ENCODE measurements at regions not wholly inside any gene's neighbourhood (a gene's known extent, or its start where the extent isn't known, plus 50 kb on each side); places are given as distances from the start of the nearest gene placed in this dataset.
"Not testable (repeated sequence)": the region's sequence is repeated elsewhere in the genome, so short reads cannot be mapped to it uniquely, and the experiment has no call there.

- not testable (repeated sequence) for TF ChIP-seq MAX (IDR thresholded peaks at IDR 0.05); POLR2A (IDR thresholded peaks at IDR 0.05; ENCODE audit: insufficient read depth in 1 of 2, low read depth in 2 of 2, low read length in 2 of 2); YY1 (IDR thresholded peaks at IDR 0.05; ENCODE audit: insufficient read depth, insufficient replicate concordance, low read depth, low read length); FOSL2 (CRISPR knock-in tag; IDR thresholded peaks at IDR 0.05); MYC (CRISPR knock-in tag; IDR thresholded peaks at IDR 0.05; ENCODE audit: borderline replicate concordance); MTF2 (CRISPR knock-in tag; IDR thresholded peaks at IDR 0.05; ENCODE audit: borderline replicate concordance); ZSCAN22 (CRISPR knock-in tag; IDR thresholded peaks at IDR 0.05)
- TF ChIP-seq, protein P1, sequence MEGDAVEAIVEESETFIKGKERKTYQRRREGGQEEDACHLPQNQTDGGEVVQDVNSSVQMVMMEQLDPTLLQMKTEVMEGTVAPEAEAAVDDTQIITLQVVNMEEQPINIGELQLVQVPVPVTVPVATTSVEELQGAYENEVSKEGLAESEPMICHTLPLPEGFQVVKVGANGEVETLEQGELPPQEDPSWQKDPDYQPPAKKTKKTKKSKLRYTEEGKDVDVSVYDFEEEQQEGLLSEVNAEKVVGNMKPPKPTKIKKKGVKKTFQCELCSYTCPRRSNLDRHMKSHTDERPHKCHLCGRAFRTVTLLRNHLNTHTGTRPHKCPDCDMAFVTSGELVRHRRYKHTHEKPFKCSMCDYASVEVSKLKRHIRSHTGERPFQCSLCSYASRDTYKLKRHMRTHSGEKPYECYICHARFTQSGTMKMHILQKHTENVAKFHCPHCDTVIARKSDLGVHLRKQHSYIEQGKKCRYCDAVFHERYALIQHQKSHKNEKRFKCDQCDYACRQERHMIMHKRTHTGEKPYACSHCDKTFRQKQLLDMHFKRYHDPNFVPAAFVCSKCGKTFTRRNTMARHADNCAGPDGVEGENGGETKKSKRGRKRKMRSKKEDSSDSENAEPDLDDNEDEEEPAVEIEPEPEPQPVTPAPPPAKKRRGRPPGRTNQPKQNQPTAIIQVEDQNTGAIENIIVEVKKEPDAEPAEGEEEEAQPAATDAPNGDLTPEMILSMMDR (CRISPR knock-in tag; IDR thresholded peaks at IDR 0.05), result not testable (repeated sequence)
These were observed 2071.6 kb upstream of the TPTE start for GRCh38 chr21:8449807-8450206.
